ENCODE measurements at regions not wholly inside any gene's neighbourhood (a gene's known extent, or its start where the extent isn't known, plus 50 kb on each side); places are given as distances from the start of the nearest gene placed in this dataset.

DNA sequence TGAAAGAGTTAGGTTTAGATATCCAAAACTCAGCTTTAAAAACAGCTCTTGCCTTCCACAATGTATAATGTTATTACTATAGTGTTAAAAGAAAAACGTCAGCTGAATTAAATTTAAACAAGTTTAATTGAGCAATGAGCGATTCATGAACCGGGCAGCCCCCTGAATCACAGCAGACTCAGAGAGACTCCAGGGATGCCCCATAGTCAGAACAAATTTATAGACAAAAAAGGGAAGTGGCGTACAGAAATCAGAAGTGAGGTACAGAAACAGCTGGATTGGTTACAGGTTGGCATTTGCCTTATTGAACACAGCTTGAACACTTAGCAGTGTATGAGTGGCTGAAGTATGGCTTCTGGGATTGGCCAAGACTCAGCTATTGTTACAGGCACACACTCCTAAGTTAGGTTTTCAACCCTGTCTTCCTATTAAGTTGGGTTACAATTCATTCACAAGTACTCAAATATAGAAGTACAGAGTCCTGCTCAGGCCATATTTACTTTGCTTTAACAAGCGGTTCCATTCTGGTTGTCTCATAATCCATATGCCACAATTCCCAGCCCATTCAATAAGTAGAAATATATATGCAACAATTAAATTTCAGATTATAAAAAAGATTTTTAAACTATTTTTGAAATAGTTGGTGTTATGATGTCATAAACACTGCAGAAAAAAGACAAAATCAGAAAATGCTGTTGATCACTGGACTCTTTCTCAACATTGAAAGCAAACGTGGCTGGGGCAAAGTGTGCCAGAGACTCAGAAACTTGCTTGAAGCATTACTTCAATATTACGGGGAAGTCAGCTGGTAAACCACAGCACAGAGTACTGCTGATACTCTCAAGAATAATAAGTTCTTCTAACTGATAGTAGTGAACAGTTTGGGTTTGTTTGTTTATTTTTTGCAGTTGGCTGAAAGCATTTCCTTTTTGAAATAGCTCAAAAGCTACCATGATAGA lies 459.7 kb downstream of the RAB28 start:
- DNase-seq, result no peak

DNA sequence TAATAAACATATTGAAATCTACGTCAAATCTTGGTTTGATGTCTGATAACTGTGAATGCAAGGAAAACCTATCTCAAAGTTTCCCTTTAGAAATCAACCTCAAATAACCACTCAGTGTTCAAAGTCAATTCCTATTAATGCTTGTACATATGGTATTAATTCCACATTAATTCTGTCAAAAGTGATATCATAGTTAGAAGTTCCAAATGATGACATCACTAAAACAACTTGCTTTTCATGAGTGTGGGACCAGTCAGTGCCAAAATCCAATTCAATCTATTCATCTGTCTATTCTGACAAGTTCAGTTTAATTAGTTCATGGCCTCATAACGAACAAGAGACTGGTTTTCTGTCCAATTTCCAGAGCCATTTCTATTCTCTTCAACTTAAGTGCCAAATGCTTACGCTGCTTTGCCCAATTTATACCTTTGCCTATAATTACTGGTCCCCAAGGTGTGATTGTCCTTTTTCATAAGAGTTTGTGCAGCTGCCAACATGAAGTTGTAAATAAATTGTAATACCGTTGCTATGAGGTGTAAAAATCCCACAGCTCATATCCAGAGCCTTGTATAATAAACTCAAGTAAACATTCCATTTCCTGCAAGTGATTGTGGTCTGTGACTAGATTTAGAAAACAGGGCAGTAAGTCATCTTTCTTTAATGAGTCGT lies 476.2 kb downstream of the RAB28 start:
- DNase-seq, result no peak

DNA sequence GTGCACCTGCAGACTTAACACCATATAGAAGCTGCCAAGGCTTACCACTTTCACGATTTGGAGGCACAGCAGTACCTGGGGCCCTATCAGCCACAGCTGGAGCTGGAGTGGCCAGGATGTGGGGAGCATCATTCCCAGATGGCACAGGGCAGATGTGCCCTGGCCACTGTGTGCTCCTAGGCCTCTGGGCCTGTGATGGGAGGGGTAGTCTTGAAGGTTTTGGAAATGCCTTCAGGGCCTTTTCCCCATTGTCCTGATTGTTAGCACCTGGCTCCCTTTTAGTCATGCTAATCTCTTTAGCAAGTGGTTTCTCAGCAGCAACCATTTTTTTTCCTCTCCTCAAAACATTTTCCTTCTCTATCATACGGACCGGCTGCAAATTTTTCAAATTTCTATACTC lies 490.2 kb downstream of the RAB28 start:
- DNase-seq, result no peak

DNA sequence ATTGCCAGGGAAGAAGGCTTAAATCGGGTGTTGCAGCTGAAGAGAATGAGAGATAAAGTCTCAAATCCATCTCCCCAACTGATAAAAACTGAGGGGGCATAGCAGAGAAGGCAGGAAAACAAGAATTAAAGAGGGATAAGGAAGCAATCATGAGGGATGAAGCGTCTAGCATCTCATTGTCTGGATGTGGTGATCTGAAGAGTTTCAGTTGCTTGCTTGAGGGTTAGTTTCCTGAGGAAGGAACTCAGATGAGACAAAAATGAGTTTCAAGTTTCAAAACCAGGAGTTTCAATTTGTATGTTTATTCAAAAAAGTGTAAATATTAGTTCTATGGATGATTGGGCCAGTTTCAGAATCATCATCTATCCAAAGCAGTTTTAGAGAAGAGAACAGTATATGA lies 496.9 kb downstream of the RAB28 start:
- no peak for DNase-seq

DNA sequence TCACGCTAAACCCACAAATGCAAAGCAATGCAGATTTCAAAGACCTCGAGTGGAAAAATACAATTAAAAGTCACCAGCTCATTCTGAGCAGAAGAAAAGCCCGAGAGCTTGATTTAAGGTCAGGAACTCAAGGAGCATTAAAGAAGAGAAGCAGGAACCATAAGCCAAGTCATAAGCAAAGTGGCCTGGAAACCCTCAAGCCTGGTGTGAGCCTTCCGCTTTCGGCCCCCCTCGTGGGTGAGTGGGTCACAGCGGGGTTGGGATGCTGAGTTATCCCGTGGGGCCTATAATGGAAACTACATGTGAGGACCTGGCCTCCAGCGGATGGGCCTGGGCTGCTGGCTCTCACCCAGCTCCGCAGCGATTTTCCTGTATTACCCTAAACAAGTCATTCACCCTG lies 504.3 kb downstream of the RAB28 start:
- no peak for DNase-seq

DNA sequence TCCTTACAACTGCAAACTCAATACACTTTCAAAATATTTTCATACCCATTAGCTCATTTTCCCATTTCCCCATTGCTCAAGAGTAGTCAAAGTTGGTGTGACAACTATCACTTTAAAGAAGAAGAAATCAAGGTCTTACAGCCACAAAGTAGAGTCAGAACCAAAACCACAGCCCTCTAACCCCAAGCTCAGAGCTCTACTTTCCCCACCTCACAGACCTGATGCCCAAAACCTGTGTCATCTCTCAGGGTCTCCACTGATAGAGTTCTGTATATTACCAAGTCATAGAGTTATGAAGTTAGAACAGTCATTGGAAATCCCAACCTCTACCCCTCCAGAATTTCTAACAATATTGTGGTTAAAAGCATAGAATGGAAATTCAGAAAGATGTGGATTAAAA lies 505.8 kb downstream of the RAB28 start:
- DNase-seq, result no peak

DNA sequence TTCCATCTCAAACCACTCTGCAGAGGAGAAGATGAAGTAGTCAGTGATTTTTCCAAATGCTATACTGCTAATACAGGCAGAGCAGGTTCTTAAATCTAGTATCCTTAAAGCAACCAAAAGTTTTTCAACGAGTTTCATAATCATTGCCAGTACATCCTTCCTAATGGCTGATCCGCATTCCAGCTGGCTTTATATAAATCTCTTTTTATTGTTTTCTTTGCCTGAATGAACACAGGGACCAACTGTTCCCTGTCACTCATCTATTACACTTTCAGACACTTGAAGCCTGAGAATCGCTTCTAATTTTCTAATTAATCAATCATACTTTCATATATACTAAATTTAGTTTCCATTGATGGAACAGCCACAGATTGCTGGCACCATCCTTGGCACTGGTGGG lies 508.6 kb downstream of the RAB28 start:
- no peak for DNase-seq

DNA sequence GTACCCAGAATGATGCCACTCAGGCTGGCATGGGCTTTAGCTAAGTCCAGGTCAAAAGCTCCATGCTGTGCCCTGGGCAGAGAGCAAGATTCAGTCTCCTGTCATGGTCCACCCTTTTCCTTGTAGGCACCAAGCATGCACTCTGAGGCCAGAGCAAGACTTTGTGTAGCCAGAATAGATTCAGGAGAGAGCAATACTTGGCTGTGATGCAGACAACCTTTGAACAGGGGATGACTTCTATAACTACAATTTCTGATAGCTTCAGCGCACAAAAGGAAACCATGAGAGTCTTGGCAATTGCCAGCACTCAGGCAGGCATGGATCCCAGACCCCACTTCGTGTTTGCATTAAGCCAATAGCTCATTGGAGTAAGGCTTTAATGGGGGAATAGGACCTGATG lies 510.6 kb downstream of the RAB28 start:
- DNase-seq, result no peak

DNA sequence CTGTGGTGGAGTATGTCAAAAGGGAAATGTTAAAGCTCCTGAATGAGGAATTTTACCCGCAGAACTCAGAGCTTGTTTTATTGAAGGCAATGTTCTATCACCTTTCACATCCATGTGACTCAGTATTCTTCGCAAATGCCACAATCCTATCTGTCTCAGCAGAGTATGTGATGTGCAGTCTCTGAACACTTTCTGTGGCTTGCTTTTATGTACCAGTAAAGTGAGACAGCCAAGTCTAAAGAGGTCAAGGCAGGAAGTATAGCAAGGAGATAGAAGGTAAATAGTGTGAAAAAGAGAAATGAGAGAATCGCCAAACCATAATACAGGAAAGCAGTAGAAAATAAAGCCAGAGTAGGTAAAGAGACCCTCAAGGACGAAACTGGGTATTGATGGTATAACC lies 515.8 kb downstream of the RAB28 start:
- no peak for DNase-seq

DNA sequence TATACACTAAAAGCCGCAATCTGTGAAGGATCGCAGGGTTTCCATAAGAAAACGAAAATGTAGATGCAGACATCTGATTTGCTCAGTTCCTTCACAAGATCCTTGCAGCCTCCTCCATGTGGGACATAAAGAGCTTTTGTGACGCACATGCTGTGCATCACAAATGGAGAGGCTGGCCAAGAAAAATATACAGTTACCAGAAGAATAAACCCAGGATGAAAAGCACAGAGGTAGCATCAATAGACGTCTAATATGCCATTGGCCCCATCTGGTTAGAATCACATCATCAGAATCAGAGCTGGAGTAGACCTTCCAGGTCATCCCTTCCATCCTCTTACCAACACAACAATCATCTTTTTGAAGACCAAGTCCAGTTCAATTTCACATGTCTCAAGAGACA lies 517.4 kb downstream of the RAB28 start:
- DNase-seq, result no peak

DNA sequence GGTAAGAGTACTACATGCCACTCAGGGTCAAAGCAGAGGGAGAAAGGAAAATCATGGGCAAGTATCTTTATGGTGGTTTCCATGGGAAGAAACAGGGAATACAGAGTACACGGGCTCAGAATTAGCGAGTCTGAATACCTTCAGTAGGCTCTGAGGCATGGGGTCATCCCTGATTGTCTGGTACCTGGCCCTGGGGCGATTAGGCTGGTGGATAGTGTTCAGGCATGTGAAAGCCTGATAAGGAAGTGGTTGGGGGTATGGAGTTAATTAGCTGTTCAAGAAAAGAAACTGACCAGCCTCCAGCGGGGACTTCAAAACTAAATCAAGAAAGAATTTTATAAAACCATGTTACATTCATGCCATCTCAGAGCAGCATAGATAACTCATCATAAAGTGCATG lies 518.8 kb downstream of the RAB28 start:
- no peak for DNase-seq

DNA sequence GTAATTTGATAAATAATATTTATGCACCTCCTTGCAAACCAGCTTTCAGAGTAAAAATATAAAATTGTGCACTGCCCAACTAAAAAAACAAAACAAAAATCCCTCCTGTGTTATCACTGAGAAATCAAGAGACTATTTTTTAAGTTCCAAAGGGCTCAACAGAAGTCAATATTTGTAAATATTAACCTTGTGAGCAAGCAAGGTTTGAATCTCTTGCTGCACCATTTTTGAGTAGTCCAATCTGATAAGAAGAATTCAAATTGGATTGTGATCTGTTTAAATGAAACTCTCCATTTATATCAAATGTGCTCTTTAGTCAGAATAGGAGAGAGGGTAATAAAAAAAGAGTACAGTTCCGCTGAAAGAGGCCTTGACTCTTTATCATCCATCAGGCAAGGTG lies 520.2 kb downstream of the RAB28 start:
- DNase-seq, result no peak

DNA sequence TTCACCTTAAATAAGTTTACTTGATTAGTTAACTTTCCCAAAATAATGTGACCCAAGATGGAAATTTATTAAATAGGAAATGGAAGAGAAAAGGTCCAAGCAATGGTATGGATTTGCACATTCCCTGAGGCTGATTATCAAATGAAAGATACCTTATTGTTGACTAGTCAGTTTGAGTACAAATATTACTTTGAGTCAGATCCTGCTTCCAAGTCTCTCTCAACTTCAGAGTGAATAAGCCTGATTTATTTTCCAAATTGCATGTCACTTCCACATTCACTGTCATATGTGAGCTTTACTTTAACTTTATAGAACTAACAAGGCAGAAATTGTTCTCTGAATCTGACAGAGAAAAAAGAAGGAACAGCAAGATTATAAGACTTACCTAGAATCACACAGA lies 520.8 kb downstream of the RAB28 start:
- DNase-seq, result no peak

DNA sequence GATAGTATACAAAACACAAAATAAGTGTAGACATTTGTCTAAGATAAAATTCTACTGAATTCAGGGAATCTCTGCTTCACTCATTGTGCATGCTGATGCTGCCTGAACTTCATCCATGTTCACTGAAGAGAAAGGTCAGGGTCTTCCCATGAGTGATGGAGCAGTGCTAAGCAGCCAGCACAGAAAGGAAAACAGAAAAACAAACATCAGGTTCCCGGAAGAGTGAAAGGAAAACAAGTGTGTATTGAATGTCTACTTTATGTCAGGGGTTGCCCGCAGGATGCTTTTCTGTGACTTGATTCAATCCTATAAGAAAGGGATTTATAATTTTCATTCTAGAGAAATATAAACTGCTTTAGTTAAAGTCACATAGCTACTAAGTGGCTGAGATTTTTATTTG lies 522.4 kb downstream of the RAB28 start:
- no peak for DNase-seq

DNA sequence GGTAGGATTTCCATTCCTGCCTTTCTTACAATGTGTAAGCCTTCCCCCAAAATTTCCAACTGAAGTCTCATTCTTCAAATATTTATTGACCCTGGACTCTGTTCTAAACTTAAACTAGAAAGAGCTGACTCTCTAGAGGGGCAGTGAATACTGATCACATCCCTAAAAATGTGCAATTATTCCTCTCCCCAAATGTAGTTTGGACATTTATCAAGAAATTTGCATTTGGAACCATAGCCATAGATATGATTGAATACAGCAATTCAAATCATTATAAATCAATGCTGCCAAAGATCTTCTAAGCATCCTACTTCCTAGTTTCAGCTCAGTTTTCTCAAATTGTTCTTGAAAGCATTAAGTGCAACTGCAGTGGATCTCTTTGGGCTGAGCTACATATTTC lies 525.7 kb downstream of the RAB28 start:
- no peak for DNase-seq

DNA sequence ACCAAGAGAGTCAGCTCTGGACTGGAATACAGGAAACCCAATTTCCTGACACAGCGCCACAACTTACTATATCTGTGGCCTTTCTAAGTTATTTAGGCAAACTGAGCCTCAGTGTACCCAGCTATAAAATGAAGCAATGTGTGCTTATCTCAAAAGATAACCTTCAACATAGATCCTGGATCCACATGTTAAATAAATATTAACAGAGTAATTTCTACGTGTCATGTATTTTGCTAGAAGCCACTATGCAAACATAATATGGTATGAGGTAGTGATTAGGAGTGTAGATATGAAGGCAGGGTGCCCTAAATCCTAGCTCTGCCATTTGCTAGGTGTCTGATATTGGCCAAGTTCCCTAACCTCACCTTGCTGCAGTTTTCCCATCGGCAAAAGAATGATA lies 527.0 kb downstream of the RAB28 start:
- no peak for DNase-seq

DNA sequence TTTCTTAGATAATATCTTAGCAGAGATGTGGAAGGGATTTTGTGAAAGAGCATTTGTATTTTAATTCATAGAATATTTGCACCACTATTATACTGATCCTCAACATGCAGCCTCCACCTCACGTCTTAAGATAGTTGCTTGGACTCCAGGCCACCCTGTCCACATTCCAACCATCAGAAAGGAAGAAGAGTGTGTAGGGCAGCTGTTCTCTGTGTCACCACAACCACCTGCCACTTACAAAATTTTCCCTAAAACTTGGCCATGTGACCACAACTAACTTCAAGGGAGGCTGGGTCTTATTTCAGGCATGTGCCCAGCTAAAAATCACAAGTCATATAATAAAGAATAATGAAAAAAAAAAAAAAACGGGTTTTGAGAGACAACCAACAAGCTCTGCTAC lies 528.1 kb downstream of the RAB28 start:
- no peak for DNase-seq

DNA sequence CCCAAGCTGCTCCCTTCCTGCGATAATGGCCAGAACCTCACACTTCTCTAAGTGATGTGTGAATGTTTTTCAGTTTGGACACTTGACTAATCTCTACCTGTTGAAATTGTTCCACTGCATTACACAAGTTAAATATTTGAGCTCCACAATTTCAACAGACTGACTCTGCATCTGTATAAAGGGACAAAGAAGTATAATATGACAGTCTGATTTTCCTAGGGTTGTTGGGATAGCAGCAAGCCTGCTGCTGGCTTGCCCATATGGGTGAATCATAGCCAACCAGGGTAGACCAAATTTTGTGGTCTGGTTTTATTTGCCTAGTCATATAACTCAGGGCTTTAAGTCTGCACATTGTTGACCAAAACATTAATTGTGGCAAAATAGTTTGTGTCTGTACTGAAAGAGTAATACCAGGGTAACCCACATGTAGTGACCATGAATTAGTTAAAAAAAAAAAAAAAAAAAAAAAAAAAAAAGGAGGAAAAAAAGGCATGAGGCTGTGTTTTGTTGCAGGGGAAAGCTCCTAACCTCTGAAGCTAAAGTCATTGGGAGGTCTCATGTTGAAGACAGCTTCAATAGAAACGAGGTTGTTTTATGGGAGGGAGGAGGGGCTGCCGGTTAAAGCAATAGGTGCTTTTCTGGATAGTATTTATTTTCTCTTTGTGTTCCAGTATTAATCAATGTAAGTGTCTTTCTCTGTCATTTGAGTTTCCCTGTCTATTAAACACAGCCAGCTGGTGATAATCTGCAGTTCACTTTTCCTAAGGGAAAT lies 534.2 kb downstream of the RAB28 start:
- no peak for DNase-seq

DNA sequence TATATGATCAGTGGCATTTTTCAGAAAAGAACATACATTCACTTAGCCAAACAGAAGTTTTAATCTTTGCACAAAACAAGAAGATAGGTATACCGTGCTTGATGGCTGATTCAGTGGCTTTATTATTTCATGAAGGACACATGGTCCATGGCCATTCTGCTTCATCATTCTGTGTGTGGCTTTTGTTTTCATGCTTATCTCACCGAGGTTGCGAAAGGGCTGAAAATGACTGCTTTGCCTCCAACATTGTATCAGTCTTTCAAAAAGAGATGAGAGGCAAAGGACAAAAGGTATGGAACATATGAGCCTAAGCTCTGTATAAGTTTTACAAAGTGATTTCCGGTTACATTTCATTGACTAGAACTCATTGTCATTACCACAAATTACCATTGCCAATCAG lies 541.1 kb downstream of the RAB28 start:
- DNase-seq, result no peak

DNA sequence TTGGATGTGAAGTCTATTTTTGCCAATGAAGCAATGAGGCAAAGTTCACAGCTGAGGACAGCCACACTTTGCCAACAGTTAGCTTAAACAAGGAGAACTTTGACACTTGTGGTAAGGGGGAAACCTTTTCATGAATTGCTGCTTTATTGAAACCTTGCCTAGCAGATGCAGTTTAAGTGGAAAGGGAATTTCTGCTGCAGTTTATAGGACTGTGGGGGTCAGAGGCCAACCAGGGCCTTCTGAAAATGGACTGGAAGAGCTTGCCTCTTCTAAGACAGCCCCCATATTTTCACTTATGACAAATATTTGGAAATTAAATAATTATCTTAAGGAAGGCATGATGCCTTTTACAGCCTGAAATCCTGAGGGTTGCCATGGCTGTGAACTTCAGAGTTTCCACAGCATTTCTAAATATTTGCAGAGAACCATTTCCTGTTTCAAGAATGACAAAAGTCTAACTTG lies 550.3 kb downstream of the RAB28 start:
- DNase-seq, result no peak

DNA sequence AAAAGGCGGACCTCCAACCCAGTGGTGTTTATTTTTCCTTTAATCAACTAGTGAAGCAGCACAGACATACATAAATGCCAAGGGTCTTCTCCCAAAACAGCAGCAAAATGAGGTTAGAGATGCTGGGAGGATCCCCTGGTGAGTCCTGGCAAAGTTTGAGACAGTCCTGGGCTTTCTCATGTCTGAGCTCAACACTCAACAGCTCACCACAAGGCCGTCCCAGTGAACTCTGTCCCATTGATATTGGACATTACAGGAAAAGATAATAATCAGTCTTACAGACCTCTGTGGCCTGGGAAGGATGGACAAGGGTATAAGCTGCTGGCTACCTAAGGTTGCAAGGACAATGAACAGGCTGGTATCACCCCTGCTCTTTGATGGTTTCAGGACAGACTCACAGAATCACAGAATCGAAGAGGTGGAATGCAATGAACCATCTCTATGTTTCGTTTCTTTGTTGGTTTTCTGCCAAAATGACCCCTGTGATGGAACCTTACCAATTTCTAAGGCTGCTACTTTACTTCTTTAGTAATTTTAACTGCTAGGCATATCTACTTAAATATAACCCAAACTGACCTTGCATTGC lies 551.8 kb downstream of the RAB28 start:
- no peak for DNase-seq

DNA sequence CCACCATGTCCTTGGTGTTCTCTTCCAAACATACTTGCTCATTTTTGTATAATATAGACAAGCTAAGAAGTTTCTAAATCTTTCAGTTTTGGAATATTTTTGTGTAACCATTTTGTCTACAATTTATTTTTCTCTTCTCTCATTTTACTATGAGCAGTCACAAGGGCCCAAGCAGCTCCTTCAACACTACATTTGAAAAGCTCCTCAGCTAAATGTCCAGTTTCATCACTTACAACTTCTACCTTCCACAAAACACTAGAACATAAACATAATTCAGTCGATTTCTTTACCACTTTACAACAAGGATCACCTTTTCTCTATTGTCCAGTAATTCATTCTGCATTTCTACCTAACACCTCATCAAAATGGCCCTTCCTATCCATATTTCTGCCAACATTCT lies 554.4 kb downstream of the RAB28 start:
- DNase-seq, result no peak

DNA sequence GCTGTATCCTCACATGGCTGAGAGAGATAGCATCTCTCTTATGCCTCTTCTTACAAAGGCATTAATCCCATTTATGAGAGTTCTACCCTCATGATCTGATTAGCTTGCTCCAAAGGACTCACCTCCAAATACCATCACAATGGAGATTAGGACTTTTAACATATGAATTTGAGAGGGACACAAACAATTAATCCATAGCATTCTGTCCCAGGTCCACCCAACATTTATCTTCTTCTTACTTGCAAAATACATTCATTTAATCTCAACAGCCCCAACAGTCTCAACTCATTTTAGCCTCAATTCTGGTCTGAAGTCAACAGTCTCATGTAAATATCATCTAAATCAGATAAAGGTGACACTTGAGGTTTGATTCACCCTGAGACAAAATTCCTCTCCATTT lies 555.4 kb downstream of the RAB28 start:
- DNase-seq, result no peak

Measured in activated CD4-positive, alpha-beta T cell treated with anti-CD3 and anti-CD28 coated beads for 48 hours (primary cell).